ENCODE measurements at regions not wholly inside any gene's neighbourhood (a gene's known extent, or its start where the extent isn't known, plus 50 kb on each side); places are given as distances from the start of the nearest gene placed in this dataset.

- TF ChIP-seq CTCF (IDR thresholded peaks at IDR 0.05): no peak
- no peak for TF ChIP-seq HOXB5 (CRISPR knock-in tag; IDR thresholded peaks at IDR 0.05)
These were observed 485.3 kb downstream of the PSAT1 start for GRCh38 chr9:78782234-78782633.
